ENCODE measurements at regions not wholly inside any gene's neighbourhood (a gene's known extent, or its start where the extent isn't known, plus 50 kb on each side); places are given as distances from the start of the nearest gene placed in this dataset.

DNA sequence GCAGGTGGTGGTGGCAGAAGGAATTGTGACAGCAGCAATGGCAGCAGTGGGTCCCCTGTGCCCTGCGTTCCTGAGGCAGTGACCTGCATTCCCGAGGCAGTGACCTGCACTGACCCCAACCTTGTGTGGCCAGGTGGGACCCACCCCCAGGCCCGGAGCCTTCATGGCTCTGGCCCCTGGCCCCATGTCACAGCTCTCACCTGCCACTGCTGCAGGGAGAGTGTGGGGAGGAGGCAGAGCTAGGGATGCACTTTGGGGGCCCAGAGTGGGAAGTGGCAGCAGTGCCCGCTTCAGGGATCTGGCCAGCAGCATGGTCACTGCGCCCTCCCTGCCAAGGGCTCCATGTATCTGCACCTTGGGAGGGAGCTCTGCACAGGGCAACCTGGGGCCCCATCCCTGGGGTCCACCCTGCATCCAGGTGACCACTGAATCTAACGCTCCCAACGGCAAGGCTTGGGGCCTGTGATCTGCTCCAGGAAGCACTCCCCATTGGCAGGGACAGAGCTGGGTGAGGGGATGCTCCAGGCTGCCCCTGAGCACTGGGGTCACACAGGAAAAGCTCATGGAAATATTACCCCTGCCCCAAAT, 618.6 kb downstream of the RWDD3 start:
- Histone ChIP-seq H3K9ac (ENCODE audit: control insufficient read depth, extremely low read depth, insufficient read depth, low read length) (no peak overlapping the region), H3K4me2 (ENCODE audit: control insufficient read depth, extremely low read depth, insufficient read depth, low read depth, low read length) (no peak overlapping the region), H3K9me1 (ENCODE audit: control insufficient read depth, extremely low read depth, insufficient read depth, low read length) (no peaks in the 10 kb centered on the region), H3K4me1 (ENCODE audit: control insufficient read depth, extremely low read depth, insufficient read depth, low read length) (no peaks in the 10 kb centered on the region), H3K4me3 (ENCODE audit: control insufficient read depth in 2 of 3, extremely low read depth in 1 of 3, insufficient read depth in 2 of 3, low read depth in 1 of 3, low read length in 3 of 3) (no peak overlapping the region), H3K79me2 (ENCODE audit: control insufficient read depth, insufficient read depth, low read length) (no peaks in the 10 kb centered on the region), H3K36me3 (ENCODE audit: control insufficient read depth in 2 of 2, extremely low read depth in 1 of 2, insufficient read depth in 2 of 2, low read length in 2 of 2) (no peaks in the 10 kb centered on the region), H3K27ac (ENCODE audit: control insufficient read depth, insufficient read depth, low read length) (no peak overlapping the region), H4K20me1 (ENCODE audit: control insufficient read depth, extremely low read depth, insufficient read depth, low read length) (no peaks in the 10 kb centered on the region), H3K9me3 (ENCODE audit: control insufficient read depth, low read depth, low read length) (no peaks in the 10 kb centered on the region), H3K27me3 (ENCODE audit: control insufficient read depth, extremely low read depth, insufficient read depth, low read length) (no peaks in the 10 kb centered on the region), H2AFZ (ENCODE audit: control insufficient read depth, low read length) (no peak overlapping the region)
- no peak for DNase-seq (ENCODE audit: low read depth, low spot score)
- no peak for FAIRE-seq
- TF ChIP-seq EZH2 (IDR thresholded peaks at IDR 0.05; ENCODE audit: low read length) = no peak
- TF ChIP-seq, protein P1, sequence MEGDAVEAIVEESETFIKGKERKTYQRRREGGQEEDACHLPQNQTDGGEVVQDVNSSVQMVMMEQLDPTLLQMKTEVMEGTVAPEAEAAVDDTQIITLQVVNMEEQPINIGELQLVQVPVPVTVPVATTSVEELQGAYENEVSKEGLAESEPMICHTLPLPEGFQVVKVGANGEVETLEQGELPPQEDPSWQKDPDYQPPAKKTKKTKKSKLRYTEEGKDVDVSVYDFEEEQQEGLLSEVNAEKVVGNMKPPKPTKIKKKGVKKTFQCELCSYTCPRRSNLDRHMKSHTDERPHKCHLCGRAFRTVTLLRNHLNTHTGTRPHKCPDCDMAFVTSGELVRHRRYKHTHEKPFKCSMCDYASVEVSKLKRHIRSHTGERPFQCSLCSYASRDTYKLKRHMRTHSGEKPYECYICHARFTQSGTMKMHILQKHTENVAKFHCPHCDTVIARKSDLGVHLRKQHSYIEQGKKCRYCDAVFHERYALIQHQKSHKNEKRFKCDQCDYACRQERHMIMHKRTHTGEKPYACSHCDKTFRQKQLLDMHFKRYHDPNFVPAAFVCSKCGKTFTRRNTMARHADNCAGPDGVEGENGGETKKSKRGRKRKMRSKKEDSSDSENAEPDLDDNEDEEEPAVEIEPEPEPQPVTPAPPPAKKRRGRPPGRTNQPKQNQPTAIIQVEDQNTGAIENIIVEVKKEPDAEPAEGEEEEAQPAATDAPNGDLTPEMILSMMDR (optimal IDR thresholded peaks at IDR 0.05 in 1 of 3, IDR thresholded peaks at IDR 0.05 in 1 of 3, conservative IDR thresholded peaks at IDR 0.05 in 1 of 3; ENCODE audit: extremely low read depth in 1 of 3, insufficient read depth in 2 of 3, low read length in 3 of 3) = no peak
- dilution Hi-C loops (cut with MboI; ENCODE audit: extremely low pct_ligation_motif_present, low sequenced_read_pairs) = no loop called here

DNA sequence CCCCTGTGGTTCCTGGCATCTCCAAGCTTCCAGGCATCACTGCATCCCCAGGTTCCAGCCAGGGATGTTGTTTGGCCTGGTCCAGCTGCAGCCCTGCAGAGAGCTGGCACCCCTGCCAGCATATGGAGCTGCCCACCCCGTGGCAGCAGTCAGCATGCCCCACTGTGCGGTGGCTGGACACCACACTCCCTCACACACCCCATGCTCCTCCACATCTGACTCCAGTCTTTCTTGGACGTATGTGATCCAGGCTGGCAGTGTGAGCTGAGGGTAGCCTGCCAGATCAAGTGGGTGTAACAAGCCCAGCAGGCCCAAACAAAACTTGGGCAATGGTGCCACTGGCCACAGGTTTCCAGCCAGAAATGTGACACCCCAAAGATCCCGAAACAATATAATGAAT, 620.4 kb downstream of the RWDD3 start:
- Histone ChIP-seq H3K4me3 (ENCODE audit: control insufficient read depth in 2 of 3, extremely low read depth in 1 of 3, insufficient read depth in 2 of 3, low read depth in 1 of 3, low read length in 3 of 3) (no peak overlapping the region), H3K9me1 (ENCODE audit: control insufficient read depth, extremely low read depth, insufficient read depth, low read length) (no peaks in the 10 kb centered on the region), H2AFZ (ENCODE audit: control insufficient read depth, low read length) (no peak overlapping the region), H3K36me3 (ENCODE audit: control insufficient read depth in 2 of 2, extremely low read depth in 1 of 2, insufficient read depth in 2 of 2, low read length in 2 of 2) (no peaks in the 10 kb centered on the region), H3K4me2 (ENCODE audit: control insufficient read depth, extremely low read depth, insufficient read depth, low read depth, low read length) (no peak overlapping the region), H3K9ac (ENCODE audit: control insufficient read depth, extremely low read depth, insufficient read depth, low read length) (no peak overlapping the region), H4K20me1 (ENCODE audit: control insufficient read depth, extremely low read depth, insufficient read depth, low read length) (no peaks in the 10 kb centered on the region), H3K9me3 (ENCODE audit: control insufficient read depth, low read depth, low read length) (no peaks in the 10 kb centered on the region), H3K79me2 (ENCODE audit: control insufficient read depth, insufficient read depth, low read length) (no peaks in the 10 kb centered on the region), H3K4me1 (ENCODE audit: control insufficient read depth, extremely low read depth, insufficient read depth, low read length) (no peaks in the 10 kb centered on the region), H3K27ac (ENCODE audit: control insufficient read depth, insufficient read depth, low read length) (no peak overlapping the region), H3K27me3 (ENCODE audit: control insufficient read depth, extremely low read depth, insufficient read depth, low read length) (no peaks in the 10 kb centered on the region)
- no peak for FAIRE-seq
- dilution Hi-C loops (cut with MboI; ENCODE audit: extremely low pct_ligation_motif_present, low sequenced_read_pairs) = no loop called here
- TF ChIP-seq, protein P1 (optimal IDR thresholded peaks at IDR 0.05 in 1 of 3, IDR thresholded peaks at IDR 0.05 in 1 of 3, conservative IDR thresholded peaks at IDR 0.05 in 1 of 3; ENCODE audit: extremely low read depth in 1 of 3, insufficient read depth in 2 of 3, low read length in 3 of 3) = no peak
- no peak for TF ChIP-seq EZH2 (IDR thresholded peaks at IDR 0.05; ENCODE audit: low read length)
- no peak for DNase-seq (ENCODE audit: low read depth, low spot score)

All from keratinocyte (primary cell).